HG03460 (cell line): ENCODE measurements at regions not wholly inside any gene's neighbourhood (a gene's known extent, or its start where the extent isn't known, plus 50 kb on each side); places are given as distances from the start of the nearest gene placed in this dataset.

Experiments
- ATAC-seq: cut with Tn5 transposase; IDR thresholded peaks from one replicate; pipeline ENCODE4 v1.9.1; 2021; ENCODE audit not compliant: unreplicated experiment

DNA sequence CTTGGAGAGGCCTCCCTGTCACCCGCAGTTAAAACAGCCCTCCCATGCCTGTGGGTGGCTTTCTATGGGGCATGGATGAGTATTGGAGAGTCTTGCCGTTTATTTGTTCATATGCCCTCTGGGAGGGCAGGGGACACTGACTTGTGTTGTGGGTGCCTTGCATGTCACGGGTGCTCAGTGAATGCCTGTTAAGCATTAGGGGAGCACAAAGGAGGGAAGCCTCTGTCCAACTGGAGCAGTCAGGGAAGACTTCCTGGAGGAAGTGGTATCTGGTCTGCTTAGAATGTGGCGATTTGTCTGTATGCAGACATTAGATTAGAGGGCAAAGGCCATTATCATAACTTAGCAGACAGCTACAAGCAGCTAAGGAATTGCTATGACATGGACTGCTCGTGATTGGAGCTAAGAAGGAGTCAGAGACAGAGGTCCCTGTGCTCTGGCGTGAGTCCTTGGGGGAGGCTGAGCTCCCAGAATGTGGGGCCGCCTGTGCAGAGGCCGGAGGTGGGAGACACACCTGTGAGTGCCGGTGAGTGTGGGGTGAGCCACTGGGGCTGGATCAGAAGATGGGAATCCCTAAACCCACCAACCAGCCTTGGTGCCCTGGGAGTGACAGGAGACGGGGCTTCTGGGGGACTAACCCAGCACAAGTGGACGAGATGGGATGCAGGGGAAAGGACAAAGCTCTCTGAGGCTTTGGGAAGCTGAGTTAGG, 286.1 kb downstream of the SEC14L1 start:
- ATAC-seq, result no peak

DNA sequence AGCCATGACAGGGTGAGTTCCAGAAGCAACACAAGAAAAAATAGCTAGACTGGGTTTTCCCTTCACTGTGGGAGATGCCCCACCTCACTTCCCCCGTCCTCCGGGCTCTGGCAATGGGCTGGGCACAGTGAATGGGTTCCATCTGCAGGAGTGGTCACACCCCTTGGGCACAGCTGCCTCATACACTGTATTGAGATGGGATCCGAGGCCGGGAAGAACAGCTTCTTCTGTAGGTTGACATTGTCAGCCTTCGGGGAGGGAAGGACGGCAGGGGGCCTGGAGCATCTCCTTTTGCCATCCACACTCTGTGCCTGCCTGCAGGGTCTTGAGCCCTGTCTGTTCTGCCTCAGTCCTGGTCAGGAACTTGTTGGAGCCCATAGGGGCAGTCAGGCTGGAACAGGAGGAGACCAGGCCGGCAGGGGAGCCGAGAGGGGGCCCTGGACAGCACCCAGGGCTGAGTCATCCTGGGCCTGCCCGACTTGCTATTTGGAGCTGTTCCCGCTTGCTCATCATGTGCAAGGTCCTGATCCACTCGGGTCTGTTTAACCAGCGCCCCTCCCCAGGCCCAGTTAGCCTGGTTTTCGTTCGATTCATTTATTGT, 286.7 kb downstream of the SEC14L1 start:
- ATAC-seq, result no peak

DNA sequence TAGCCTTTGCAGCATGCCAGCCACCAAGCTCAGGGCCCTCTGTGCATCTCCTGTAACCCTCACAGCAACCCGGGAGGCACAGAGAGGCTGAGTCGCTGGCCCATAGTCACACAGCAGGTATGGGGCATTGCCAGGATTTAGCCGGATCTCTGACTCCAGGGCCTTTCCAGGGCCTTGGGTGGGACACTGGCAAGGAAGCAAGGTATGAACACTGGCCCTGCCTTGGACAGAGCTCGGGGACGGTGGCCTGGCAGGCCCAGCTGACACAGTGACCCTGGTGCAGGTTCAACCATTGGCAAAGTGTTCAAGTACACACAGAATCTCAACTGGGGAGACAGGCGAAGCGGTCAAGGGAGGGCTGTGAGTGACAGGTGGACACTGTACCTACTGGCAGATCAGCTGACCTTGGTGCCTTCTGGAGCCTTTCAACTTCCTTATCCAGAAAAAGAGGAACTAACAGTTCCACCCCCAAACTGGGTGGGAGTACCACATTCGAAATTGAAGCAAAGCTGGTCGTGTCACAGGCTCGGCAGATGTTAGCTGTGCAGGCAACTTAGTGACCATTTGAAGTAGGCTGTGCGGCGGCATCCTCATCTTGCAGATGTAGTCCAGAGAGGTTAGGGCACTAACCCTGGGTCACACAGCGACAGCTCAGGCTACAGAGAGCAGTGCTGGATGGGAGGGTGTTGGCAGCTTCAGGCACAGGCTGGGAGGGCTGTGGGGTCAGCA, 287.4 kb downstream of the SEC14L1 start:
- ATAC-seq, result no peak

DNA sequence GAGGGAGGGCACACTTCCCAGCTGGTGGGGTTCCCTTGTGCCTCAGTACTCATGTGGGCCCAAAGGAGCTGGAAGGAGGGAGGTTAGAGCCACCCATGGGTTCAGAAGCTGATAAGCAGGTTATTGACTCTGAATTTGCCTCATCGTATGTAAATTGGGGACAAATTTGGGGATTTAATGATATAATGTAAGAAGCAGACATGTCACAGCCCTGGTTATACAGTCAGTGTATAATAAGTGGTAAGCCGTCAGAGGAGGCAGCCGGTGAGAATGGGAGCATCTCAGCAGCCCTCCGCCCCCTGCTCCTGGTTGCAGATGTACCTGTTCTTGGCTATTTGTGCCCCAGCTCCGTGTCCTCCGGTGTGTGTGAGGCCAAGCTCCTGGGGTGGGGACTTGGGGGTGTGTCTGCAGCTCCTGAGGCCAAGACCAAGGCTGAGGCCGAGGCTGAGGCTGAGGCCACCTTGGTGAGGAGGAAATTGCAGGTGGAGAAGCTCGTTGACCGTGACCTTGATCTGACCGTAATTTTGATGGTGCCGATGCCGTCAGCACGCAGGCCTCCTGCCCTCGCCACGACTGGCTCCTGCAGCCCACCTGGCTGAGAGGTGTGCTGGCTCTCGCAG, 288.1 kb downstream of the SEC14L1 start:
- ATAC-seq, result no peak

DNA sequence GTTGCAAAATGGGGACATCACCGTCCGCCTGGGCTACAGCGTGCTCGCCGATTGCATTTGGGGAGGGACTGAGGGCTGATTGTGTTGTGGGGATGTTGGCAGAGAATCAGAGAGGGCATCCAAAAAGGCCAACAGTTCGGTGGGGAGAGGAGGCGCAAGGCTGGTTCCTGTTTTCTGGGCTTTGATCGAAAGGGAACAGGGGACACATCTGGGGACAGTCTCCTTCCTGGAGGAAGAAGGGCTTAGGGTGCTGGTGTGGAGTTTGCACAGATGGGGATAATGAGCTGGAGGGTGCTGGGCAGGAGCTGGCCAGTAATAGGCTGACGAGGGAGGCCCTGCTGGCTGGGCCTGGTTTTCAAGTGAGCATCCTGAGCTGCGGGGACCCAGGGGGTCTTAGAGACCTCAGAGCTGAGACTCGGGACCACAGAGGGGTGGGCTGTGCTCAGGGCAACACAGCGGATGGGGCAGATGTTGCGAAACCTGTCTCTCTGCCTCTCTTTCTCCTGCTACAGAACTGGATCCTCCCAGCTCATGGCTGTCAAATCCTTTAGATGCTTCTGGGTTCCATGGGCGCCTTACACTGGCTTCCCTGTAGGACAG, 288.7 kb downstream of the SEC14L1 start:
- no peak for ATAC-seq

DNA sequence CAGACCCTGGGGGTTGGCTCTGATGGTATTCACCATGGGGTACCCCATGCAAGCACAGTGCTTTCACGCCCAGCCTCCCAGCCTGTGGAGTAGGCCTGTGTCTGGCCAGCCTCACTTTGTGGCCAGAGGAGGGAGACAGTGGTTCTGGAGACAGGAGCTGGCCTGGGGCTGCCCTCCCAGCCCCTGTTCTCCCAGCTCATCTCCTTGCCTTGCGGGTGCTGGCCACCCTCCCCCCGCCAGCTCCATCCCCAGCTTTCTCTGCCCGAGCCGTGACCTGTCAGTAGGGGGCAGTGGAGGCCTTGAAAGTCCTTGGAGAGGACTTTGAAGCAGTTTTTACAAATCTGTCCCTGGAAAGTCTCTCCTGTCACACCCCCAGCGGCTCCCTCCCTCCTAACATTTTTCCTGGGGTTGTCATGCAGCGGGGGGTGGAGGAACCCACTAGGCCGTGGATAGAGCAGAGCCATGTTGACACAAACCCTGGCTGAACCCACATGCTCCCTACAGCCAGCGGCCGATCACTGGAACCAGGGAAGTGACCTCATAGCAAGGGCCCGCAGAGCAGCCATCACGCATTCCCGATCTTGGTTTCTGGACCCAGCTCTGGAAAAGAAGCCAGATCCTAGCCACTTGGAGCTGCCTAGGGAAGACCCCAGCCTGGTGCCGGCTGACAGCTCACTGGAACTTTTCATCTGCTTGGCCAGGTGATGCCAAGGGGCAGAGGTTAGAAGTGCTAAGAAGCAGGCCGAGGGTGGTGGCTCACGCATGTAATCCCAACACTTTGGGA, 289.4 kb downstream of the SEC14L1 start:
- no peak for ATAC-seq

DNA sequence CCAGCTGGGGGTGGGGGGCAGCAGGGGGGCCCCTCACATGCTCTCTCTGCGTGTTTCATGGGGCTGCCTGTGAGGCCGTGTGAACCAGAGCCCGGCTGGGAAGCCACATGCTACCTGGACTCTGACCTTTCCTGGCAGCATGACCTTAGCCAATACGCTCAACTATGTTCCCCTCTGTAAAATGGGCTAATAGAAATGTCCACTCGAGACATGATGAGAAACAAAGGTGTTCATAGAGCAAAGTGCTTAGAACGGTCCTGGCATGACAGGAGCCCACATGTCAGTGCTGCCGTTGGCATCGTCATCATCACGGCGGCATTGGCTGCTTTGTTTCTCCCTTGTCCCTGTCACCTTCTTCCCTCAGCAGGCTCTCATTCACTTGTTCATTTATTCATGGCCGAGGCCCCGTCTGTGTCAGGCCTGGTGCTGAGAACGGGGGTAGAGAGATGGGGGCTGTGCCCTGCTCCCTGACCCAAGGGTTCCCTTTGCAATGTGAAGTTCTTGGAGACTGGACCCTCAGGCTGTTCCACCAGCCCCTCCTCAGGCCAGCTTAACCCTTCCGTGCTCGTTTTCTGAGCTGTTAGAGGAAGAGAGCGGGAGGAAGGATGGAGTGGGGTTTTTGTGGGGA, 291.4 kb downstream of the SEC14L1 start:
- no peak for ATAC-seq

DNA sequence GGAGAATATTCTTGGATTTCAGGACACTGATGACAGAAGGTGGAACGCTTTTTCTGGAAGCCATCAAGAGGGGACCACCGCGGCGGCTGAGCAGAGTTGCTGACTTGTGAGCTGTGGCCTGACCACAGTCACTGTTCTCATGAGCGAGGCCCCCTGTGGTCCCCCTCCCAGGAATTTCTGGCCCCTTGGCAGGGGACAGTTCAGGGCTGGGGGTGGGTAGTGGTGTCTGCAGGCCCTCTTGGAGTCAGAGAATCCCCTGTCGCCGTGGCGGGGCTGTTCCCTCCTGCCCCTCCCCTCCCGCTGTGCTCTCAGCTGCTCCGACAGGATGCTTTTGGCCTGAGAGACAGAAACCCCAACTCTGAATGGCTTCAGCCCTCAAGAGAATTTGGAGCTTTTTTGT, 292.0 kb downstream of the SEC14L1 start:
- ATAC-seq, result no peak

DNA sequence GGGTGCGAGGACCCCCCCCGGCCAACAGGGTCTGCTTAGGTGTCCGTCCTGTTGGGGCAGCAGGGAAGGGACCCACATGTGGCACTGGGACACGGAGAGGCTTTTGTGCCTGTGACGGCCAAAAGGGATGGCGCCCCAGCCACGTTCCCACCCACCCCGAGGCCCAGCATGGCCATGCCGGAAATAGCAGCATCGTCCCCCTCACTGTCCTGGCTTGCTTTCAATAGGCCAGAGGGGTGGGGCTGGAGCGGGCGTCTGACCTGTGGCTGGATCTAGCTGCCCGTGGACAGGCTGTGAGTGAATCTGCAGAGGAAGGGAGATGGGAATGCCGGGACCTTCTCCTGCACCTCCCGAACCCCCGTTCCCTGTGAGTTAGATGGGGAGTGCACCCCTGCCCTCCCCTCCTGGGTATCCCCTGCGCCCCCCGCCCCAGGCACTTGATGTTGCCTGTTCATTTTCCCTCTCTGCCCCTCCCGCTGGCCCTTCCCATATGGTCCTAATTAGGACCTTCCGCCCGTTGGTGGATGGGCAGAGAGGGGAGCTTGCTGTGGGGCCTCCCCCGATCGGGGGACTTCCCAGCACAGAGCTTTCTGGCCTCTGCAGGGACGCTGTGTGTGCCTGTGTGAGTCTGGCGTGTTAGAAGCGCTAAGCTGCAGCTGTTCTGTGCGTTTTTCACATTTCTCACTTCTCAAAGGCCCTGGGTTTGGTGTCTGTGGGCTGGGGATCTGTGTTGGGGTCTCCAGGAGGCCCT, 292.8 kb downstream of the SEC14L1 start:
- no peak for ATAC-seq

DNA sequence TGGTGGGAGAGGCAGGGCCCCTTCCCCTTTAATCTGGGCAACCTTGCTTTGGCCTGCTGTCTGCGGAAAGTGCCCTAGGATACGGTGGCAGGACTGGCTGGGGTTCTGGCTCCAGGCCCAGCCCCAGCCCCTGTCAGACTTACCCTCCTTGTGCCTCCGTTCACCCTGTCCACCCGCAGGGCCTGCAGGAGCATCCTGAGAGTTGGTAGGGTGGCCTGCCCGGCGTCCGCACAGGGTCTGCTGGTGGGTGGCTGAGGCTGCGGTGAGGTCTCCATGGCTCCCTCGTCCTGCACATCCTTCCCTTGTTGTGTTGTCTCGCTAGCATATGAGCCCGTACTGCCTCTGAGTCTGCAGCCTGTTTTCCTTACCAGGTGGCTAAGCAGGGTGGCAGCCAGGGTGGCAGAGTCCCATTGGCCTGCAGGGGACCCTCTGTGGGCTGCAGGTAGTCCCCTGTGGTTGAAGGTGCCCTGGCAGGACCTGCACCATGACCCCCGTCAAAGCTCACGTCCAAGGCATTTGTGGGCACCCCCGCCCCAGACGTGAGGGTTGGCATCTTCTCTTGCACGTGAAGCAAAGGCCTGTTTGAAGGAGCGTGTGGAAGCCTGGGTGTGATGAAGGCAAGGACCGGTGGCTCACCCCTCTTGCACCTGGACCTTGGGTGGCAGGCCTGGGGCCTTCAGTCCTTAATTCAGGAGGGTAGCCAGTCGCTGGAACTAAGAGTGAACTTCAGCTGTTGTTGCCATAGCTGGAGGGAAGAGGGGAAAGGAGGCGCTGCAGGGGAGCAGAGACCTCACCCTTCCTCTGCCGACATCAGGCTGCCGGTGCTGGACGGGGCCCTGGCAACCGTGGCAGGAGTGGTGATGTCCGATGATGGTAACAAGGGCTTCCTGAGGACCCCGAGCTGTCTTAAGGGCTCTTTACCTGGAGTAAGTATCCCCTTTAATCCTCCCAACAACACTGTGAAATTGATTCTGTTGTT, 293.7 kb downstream of the SEC14L1 start:
- no peak for ATAC-seq

DNA sequence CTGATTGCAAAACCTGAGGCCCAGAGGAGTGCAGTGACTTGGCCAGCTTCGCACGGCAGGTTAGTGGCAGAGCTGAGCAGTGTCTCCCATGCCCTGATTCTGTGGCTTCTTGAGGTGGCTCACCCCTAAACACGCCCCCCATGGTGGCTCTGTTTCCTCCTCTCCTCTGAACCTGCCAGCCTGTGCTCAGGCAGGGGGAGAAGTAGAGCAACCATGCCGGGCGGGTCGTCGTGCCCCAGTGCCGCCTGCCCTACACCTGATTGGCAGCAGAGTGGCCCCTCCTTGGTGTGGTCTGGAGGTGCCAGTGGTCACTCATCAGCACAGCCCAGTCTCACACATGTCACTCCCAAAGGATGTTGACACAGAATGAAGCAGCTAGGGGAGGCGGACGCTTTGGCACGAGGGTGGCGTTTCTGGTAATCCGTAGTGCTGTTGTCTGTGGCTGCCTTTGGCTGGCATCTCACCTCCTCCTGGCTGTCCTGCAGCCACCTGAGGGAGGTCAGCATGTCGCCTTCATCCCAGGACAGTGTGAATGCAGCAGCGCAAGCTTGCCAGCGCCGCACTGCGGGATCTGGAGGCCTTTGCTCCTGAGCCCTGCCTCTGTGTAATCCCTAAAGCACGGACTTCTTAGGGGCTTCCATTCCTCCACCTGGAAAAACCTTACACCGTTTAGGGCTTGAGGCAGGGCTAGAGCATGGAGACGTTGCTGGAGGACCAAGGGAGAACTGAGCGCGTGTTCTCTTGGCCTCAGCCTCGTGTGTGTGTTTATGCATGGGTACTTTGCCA, 294.7 kb downstream of the SEC14L1 start:
- no peak for ATAC-seq

DNA sequence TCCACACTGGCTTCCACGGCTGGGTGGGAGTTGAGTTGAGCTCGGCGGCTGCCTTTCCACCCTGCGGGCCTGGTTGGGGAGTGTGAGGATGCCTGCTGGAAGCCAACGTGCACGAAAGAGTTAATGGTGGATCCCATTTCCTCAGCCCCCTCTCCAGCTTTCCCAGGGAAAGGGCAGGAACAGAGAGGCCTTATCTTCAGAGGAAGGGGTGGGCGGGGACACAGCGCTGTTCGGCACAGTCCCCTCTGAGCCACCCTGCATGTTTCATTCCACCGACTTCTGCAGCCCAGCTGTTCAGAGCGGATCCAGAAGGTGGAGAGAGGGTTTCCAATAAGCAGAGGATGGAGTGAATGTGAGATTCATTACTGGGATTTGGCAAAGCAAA, 295.3 kb downstream of the SEC14L1 start:
- no peak for ATAC-seq

DNA sequence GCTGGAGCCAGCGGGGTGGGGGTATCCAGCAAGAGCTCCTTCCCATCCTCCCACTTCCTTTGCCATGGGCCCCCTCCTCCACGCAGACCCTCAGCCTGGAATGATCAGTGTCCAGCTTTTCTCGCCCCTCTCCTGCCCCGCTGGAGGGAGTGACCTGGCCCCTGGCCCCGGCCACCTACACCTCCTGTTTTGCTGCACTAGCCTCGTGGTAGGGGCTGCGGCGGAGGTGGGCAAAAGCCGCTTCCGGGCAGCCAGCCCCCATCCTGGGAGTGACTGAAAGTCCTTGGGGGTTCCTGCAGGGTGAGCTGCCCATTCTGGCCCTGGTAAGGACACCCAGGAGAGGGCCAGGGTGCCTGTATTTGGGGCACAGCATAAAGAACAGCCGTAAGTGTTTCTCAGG, 295.7 kb downstream of the SEC14L1 start:
- no peak for ATAC-seq

DNA sequence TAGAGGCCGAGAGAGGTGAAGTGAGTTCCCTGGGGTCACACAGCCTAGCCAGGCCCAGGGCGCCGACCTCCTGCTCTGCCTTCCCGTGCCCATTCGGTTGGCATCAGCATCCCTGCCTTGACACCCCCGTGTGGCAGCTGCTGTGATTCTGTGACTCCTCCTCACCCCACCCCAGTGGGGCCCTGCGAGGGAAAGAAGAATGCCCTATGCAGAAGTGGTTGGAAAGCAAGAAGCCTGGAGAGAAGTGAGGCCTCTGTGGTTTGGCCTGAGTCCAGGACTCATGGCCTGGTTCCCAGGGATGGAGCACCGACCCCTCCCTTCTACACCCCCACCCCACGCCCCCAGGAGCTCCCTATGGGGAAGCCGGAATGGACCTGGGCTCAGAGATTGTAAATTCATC, 296.2 kb downstream of the SEC14L1 start:
- no peak for ATAC-seq

DNA sequence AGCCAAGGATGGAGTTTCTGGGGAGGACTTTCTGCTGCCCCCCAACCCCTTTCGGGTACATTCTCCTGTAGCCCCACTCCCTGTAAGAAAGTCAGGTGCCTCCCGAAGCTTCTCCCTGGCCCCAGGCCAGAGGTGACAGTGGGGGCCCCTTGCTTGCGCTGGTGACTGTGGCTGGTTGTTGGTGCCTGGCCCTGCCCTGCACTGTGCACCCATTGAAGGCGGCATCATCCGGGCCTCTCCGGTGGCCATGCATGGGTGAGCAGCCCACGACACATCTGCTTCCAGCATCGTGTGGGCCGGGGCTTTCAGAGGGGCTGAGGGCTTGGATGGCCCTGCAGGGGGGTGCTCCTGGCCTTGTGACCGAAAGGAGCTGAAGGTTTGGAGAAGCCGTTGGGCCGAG, 297.0 kb downstream of the SEC14L1 start:
- no peak for ATAC-seq

DNA sequence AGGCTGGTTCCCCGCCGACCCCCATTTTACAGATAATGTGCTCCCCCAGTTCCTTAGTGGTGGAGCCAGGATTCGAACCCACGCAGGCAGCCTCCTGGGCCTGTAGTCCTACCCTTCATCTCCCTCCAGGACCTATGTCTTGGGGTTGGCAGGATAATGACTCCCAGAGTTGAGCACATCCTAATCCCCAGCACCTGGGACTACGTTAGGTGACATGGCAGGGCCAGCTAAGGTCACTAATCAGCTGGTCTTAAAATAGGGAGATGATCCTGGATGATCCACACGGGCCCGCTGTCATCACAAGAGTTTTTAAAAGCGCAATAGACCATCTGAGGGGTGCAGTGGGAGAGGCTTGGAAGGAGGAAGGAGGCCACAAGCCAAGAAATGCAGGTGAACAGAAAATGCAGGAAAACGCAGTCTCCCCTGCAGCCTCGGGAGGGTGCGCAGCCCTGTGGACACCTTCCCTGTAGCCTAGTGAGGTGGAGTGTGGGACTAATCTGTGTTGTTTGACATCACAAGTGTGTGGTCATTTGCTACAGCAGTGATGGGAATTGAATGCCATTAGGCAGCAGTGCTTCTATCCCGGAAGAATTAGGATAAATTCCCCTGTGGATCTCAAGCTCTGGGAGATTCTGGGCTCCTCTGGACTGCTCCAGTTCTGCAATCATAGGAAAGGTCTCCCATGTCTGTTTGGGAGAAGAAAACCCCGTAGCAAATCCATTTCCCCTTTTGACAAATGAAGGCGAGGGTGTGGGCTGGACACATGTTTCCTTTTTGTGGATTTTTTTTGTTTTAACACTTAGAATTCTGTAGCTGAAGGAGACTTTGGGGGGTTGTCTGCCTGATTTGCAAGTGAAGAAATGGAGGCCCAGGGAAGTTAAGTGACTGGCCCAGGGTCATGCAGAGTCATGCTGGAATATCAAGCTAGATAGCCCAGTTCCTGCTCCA, 297.7 kb downstream of the SEC14L1 start:
- ATAC-seq, result no peak
